Peyer's patch (tissue), 4 donors: ENCODE measurements at regions not wholly inside any gene's neighbourhood (a gene's known extent, or its start where the extent isn't known, plus 50 kb on each side); places are given as distances from the start of the nearest gene placed in this dataset.

Source experiments
- DNase-seq, 3 donors: peaks; one replicate each; pipeline ENCODE4 v3.0.0-alpha.2; 2017 to 2019
- H3K27ac ChIP-seq, 4 donors: fragments of 200-600 bp; sonication (generic); one replicate each; pipeline ENCODE4 v1.5.1; 2016 to 2019
- H3K27me3 ChIP-seq, 2 donors: fragments of 200-600 bp; sonication (generic); one replicate each; pipeline ENCODE4 v1.5.1; 2019
- H3K36me3 ChIP-seq, 3 donors: fragments of 200-600 bp; sonication (generic); one replicate each; pipeline ENCODE4 v1.5.1; 2016 to 2019
- H3K4me1 ChIP-seq, 4 donors: fragments of 200-600 bp; sonication (generic); one replicate each; pipeline ENCODE4 v1.5.1; 2016 to 2019
- H3K4me3 ChIP-seq, 4 donors: fragments of 200-600 bp; sonication (generic); 1 replicate in 3 of 4; 2 replicates in 1 of 4; pipeline ENCODE4 v1.5.1; 2016 to 2019; ENCODE audit warnings: mild to moderate bottlenecking in 1 of 4
- H3K9me3 ChIP-seq, 4 donors: fragments of 200-600 bp; sonication (generic); one replicate each; pipeline ENCODE4 v1.5.1; 2016 to 2019; ENCODE audit warnings: mild to moderate bottlenecking in 1 of 4
- POLR2A ChIP-seq, 2 donors: fragments of 450-650 bp; IDR thresholded peaks; one replicate each; pipeline ENCODE4 v1.5.1; 2017; ENCODE audit warnings: antibody characterized with exemption in 2 of 2, mild to moderate bottlenecking in 2 of 2, moderate library complexity in 2 of 2
- TF ChIP-seq, protein P1 (sequence below), 6 experiments: fragments of 450-650 bp in 4 of 6; fragments of 200-600 bp in 2 of 6; sonication (generic) in 1 of 6; IDR thresholded peaks; one replicate each; pipeline ENCODE4 v1.5.1; 2017 to 2019; ENCODE audit warnings: antibody characterized with exemption in 6 of 6, mild to moderate bottlenecking in 3 of 6, moderate library complexity in 1 of 6

DNA sequence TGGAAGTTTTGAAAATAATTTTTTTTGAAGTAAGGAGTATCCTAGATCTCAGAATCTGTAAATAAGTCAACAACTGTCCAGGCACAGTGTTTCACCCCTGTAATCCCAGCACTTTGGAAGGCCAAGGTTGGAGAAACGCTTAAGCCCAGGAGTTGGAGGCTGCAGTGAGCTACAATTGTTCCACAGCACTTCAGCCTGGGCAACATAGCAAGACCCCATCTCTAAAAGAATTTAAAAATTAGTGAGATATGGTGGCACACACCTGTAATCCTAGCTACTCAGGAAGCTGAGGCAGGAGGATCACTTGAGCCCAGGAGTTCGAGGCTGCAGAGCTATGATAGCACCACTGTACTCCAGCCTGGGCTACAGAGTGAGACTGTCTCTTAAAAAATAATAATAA, 87.2 kb upstream of the ZNF507 start:
- Histone ChIP-seq H3K4me1 (no peaks in the 10 kb centered on the region), H3K27me3 (no peaks in the 10 kb centered on the region)

DNA sequence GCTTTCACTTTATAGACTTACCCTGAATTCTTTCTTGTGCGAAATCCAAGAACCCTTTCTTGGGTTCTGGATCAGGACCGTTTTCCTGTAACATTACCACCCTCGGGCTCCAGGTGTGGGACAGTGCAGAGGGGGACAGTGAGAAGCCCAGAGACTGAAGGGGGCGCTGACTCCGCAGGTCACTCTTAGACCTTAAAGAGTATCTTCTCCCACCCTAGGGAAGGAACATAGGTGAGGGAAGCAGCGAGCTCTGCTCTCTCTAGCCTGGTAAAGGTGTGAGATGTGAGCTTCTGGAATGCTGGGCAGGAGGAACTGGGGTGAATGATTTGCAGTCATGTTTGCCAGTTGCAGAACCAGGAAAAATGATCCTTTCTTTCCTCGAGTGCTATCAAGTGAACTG, 80.8 kb upstream of the ZNF507 start:
- DNase-seq: no peak
- Histone ChIP-seq H3K4me1 (no peaks in the 10 kb centered on the region), H3K36me3 (no peaks in the 10 kb centered on the region), H3K4me3 (no peak overlapping the region), H3K27ac (no peak overlapping the region), H3K27me3 (no peaks in the 10 kb centered on the region), H3K9me3 (no peaks in the 10 kb centered on the region)
- TF ChIP-seq, protein P1, sequence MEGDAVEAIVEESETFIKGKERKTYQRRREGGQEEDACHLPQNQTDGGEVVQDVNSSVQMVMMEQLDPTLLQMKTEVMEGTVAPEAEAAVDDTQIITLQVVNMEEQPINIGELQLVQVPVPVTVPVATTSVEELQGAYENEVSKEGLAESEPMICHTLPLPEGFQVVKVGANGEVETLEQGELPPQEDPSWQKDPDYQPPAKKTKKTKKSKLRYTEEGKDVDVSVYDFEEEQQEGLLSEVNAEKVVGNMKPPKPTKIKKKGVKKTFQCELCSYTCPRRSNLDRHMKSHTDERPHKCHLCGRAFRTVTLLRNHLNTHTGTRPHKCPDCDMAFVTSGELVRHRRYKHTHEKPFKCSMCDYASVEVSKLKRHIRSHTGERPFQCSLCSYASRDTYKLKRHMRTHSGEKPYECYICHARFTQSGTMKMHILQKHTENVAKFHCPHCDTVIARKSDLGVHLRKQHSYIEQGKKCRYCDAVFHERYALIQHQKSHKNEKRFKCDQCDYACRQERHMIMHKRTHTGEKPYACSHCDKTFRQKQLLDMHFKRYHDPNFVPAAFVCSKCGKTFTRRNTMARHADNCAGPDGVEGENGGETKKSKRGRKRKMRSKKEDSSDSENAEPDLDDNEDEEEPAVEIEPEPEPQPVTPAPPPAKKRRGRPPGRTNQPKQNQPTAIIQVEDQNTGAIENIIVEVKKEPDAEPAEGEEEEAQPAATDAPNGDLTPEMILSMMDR (IDR thresholded peaks at IDR 0.05): no peak
- no peak for TF ChIP-seq POLR2A (IDR thresholded peaks at IDR 0.05)

More for the DNA sequence above, 87.2 kb upstream of the ZNF507 start:
- Histone ChIP-seq H3K36me3 (no peaks in the 10 kb centered on the region), H3K9me3 (no peaks in the 10 kb centered on the region), H3K27ac (no peak overlapping the region), H3K4me3 (no peak overlapping the region)
- DNase-seq: no peak
- TF ChIP-seq, protein P1 (IDR thresholded peaks at IDR 0.05): no peak
- no peak for TF ChIP-seq POLR2A (IDR thresholded peaks at IDR 0.05)

DNA sequence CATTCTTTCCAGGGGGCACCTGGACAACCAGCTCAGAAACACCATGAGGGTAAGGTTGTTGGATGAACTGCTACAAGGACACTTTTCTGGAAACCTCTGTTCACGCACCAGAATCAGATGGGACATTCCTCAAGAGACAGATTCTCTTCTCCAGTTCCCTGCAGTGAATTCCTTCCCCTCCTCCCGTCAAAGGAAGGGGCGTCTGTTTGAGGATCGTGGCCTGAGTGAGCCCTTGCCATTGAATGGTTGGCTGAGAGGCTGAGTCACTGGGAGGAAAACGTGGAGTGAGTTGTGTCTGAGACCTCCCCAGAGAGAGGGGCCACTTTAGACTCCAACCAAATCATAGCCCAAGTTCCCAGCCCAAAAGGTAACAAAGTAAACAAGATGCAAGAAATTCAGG, 79.4 kb upstream of the ZNF507 start:
- no peaks in the 10 kb centered on the region for H3K9me3 ChIP-seq
- H3K4me1 ChIP-seq: no peaks in the 10 kb centered on the region
- no peak for DNase-seq

DNA sequence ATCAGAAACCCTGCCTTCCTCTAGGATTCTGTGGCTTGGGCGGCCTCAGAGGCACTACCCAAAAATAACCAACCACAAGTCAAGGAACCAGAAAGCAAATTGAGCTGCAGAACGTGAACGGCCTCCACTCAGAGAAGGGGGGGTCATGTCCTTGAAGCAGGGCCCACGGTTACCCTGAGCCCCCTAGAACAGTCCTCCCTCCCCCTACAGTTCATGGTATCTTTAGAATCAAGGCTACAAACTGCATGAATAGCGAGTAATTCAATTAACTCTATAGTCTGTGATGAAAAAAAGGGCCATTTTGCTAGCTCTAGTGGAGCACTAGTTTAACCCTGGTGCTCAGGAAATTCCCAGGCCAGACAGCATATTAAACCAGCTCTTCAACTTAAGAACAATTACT, 79.0 kb upstream of the ZNF507 start:
- no peak overlapping the region for H3K4me3 ChIP-seq
- H3K4me1 ChIP-seq: no peaks in the 10 kb centered on the region
- TF ChIP-seq, protein P1 (IDR thresholded peaks at IDR 0.05): no peak
- no peak for TF ChIP-seq POLR2A (IDR thresholded peaks at IDR 0.05)
- DNase-seq: no peak
- H3K27me3 ChIP-seq: no peaks in the 10 kb centered on the region
- no peak overlapping the region for H3K27ac ChIP-seq
- H3K36me3 ChIP-seq: no peaks in the 10 kb centered on the region
- no peaks in the 10 kb centered on the region for H3K9me3 ChIP-seq

More for the DNA sequence above, 79.4 kb upstream of the ZNF507 start:
- Histone ChIP-seq H3K4me3 (no peak overlapping the region), H3K36me3 (no peaks in the 10 kb centered on the region), H3K27me3 (no peaks in the 10 kb centered on the region), H3K27ac (no peak overlapping the region)
- no peak for TF ChIP-seq POLR2A (IDR thresholded peaks at IDR 0.05)
- TF ChIP-seq, protein P1 (IDR thresholded peaks at IDR 0.05): no peak

DNA sequence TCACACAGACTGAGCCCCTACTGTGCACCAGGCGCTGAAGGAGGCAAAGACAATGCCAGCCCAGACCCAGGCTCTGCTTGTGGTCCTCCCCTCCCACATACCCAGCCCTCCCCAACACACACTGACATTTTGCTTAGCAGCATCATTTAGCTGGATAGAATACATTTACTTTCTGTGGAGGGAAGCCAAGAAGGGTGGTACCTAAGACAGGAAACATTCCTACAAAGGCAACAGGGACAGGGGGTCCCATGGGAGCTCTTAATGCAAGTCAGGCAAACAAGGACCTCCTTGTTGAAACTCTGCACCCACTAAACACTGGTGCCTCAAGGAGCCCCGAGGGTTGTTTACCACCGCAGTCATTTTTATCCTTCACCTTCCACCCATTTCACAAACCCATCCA, 77.0 kb upstream of the ZNF507 start:
- H3K4me3 ChIP-seq: no peak overlapping the region
- no peaks in the 10 kb centered on the region for H3K4me1 ChIP-seq
- DNase-seq: no peak
- TF ChIP-seq POLR2A (IDR thresholded peaks at IDR 0.05): no peak
- TF ChIP-seq, protein P1 (IDR thresholded peaks at IDR 0.05): no peak
- H3K9me3 ChIP-seq: no peaks in the 10 kb centered on the region
- no peaks in the 10 kb centered on the region for H3K27me3 ChIP-seq
- no peaks in the 10 kb centered on the region for H3K36me3 ChIP-seq
- H3K27ac ChIP-seq: no peak overlapping the region

DNA sequence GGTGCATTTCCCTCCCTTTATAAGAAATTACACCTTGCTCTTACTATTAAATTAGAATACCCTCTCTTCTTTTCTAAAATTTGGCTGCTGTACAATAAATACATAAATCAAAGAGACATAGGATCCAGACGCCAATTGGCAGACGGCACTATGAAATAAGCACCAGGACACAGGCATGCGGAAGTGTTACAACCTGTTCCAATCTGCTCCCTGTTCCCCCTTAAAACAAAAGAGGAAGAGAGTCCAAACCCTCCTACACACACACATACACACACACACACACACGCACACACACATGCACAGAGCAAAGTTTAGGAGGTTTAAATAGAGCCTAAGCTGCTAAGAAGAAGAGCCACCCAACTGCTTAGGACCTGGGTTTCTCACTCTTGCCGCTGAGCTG, 75.6 kb upstream of the ZNF507 start:
- no peak overlapping the region for H3K27ac ChIP-seq
- no peaks in the 10 kb centered on the region for H3K4me1 ChIP-seq
- no peak for TF ChIP-seq POLR2A (IDR thresholded peaks at IDR 0.05)
- TF ChIP-seq, protein P1 (IDR thresholded peaks at IDR 0.05): no peak
- no peaks in the 10 kb centered on the region for H3K9me3 ChIP-seq
- H3K4me3 ChIP-seq: no peak overlapping the region
- no peaks in the 10 kb centered on the region for H3K36me3 ChIP-seq
- H3K27me3 ChIP-seq: no peaks in the 10 kb centered on the region
- DNase-seq: no peak
